Trophoblast cell (in vitro differentiated cells and primary cell): ENCODE measurements at regions not wholly inside any gene's neighbourhood (a gene's known extent, or its start where the extent isn't known, plus 50 kb on each side); places are given as distances from the start of the nearest gene placed in this dataset.

Experiments
- DNase-seq, 2 donors: peaks; one replicate each; pipeline ENCODE4 v3.0.0-alpha.2; 2016
- H2AFZ ChIP-seq: 2 replicates; pipeline ENCODE4 v1.6.1; 2013; ENCODE audit warnings: low read length, moderate library complexity, mild to moderate bottlenecking; ENCODE audit not compliant: insufficient read depth, poor library complexity
- H2AK5ac ChIP-seq: 2 replicates; pipeline ENCODE4 v1.6.1; 2013; ENCODE audit warnings: mild to moderate bottlenecking, low read length
- H2BK120ac ChIP-seq: 2 replicates; pipeline ENCODE4 v1.6.1; 2013; ENCODE audit warnings: low read length, mild to moderate bottlenecking, moderate library complexity; ENCODE audit not compliant: insufficient read depth, poor library complexity
- H2BK12ac ChIP-seq: 2 replicates; pipeline ENCODE4 v1.6.1; 2013; ENCODE audit warnings: mild to moderate bottlenecking, low read length, moderate library complexity
- H2BK5ac ChIP-seq: 2 replicates; pipeline ENCODE4 v1.6.1; 2013; ENCODE audit warnings: low read length, low read depth, moderate library complexity, mild to moderate bottlenecking; ENCODE audit not compliant: poor library complexity
- H3K14ac ChIP-seq: 2 replicates; pipeline ENCODE4 v1.6.1; 2013; ENCODE audit warnings: mild to moderate bottlenecking, low read length
- H3K18ac ChIP-seq: 2 replicates; pipeline ENCODE4 v1.6.1; 2013; ENCODE audit warnings: mild to moderate bottlenecking, low read length
- H3K23ac ChIP-seq: 2 replicates; pipeline ENCODE4 v1.6.1; 2013; ENCODE audit warnings: low read length
- H3K27ac ChIP-seq: 2 replicates; pipeline ENCODE4 v1.5.1; 2013; ENCODE audit warnings: low read depth, mild to moderate bottlenecking, inconsistent platforms, low read length, moderate library complexity
- H3K27me3 ChIP-seq: 2 replicates; pipeline ENCODE4 v1.6.1; 2013; ENCODE audit warnings: inconsistent platforms, mild to moderate bottlenecking, low read length, moderate library complexity; ENCODE audit not compliant: insufficient read depth
- H3K36me3 ChIP-seq, 2 experiments: 1 replicate in 1 of 2; 2 replicates in 1 of 2; pipeline ENCODE4 v1.6.1; 2013; ENCODE audit warnings: low read length in 2 of 2, mild to moderate bottlenecking in 2 of 2, moderate library complexity in 1 of 2; ENCODE audit not compliant: insufficient read depth in 2 of 2, control insufficient read depth in 1 of 2
- H3K4ac ChIP-seq: 2 replicates; pipeline ENCODE4 v1.6.1; 2013; ENCODE audit warnings: low read depth, mild to moderate bottlenecking, low read length, moderate library complexity
- H3K4me1 ChIP-seq, 2 experiments: 1 replicate in 1 of 2; 2 replicates in 1 of 2; pipeline ENCODE4 v1.6.1; 2013; ENCODE audit warnings: low read length in 2 of 2, mild to moderate bottlenecking in 2 of 2, moderate library complexity in 1 of 2; ENCODE audit not compliant: insufficient read depth in 2 of 2, control insufficient read depth in 1 of 2
- H3K4me2 ChIP-seq: 2 replicates; pipeline ENCODE4 v1.6.1; 2013; ENCODE audit warnings: inconsistent platforms, mild to moderate bottlenecking, low read length, moderate library complexity
- H3K4me3 ChIP-seq: 2 replicates; pipeline ENCODE4 v1.5.1; 2013; ENCODE audit warnings: mild to moderate bottlenecking, low read depth, low read length, inconsistent platforms
- H3K79me1 ChIP-seq: one replicate; pipeline ENCODE4 v1.6.1; 2013; ENCODE audit warnings: low read length
- H3K79me2 ChIP-seq: 2 replicates; pipeline ENCODE4 v1.6.1; 2013; ENCODE audit warnings: low read length, mild to moderate bottlenecking; ENCODE audit not compliant: control insufficient read depth, insufficient read depth, poor library complexity
- H3K9ac ChIP-seq: 2 replicates; pipeline ENCODE4 v1.6.1; 2013; ENCODE audit warnings: mild to moderate bottlenecking, low read length
- H3K9me3 ChIP-seq: 2 replicates; pipeline ENCODE4 v1.6.1; 2013; ENCODE audit warnings: low read depth, mild to moderate bottlenecking, control low read depth, inconsistent platforms, low read length; ENCODE audit not compliant: insufficient read depth
- H4K12ac ChIP-seq: 2 replicates; pipeline ENCODE4 v1.6.1; 2013; ENCODE audit warnings: low read depth, mild to moderate bottlenecking, low read length, moderate library complexity
- H4K8ac ChIP-seq: 2 replicates; pipeline ENCODE4 v1.6.1; 2013; ENCODE audit warnings: low read depth, mild to moderate bottlenecking, low read length, moderate library complexity
- H4K91ac ChIP-seq: one replicate; pipeline ENCODE4 v1.6.1; 2013; ENCODE audit warnings: low read depth, mild to moderate bottlenecking, low read length, moderate library complexity
- WGBS: extraction: QIAGEN DNeasy Blood & Tissue Kit; methylation state at CpG from one replicate; pipeline ENCODE4 v1.1.7; 2013; ENCODE audit warnings: missing lambda C conversion rate; ENCODE audit not compliant: insufficient read length, insufficient coverage; ENCODE audit errors: extremely low coverage; 5-methylcytosine and 5-hydroxymethylcytosine counted together

DNA sequence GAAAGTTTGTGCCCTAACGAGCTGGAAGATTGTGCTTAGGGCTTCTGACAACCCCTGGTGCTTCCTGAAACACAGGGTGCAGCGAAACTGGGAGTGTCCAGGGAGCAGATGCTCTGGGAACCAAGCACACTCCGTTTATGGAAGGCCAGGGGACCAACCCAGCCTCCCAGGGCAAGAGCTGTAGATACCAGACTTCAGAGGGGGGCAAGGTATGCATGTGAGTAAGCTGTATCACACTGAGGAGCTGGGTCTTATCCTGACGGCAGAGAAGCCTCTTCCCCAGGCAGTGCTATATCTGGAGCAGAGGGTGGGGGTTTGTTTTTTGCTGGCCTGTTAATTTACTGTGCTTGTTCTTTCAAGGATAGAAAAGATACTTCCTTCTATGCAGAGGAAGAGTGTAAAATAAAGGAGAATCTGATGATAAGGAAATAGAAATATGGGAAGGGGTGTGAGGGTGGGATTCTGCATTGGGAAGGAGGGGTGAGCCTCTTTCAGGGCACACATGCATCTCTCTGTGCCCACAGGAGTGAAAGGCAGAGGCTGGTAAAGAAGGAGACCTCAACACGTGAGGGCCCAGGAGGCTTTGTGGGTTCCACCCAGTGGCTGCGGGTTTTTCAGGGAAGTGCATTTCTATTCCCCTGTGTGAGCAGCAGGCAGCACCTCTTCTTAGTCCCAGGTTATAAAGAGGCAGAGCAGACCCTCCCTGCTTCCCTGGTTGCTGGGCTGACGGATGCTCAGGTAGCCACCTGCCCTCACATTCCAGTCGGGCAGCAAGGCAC is 314.1 kb downstream of the TCERG1L start:
- Histone ChIP-seq H2BK12ac (no peak overlapping the region), H3K4me2 (no peak overlapping the region), H3K4ac (no peak overlapping the region), H4K8ac (no peak overlapping the region), H3K18ac (no peak overlapping the region), H3K9ac (no peak overlapping the region), H3K9me3 (peaks cover 5% of the 10 kb centered on the region), H3K27me3 (no peaks in the 10 kb centered on the region), H3K23ac (no peak overlapping the region), H3K14ac (no peak overlapping the region), H2BK5ac (no peak overlapping the region), H2AK5ac (no peak overlapping the region), H2AFZ (no peak overlapping the region), H3K79me2 (no peaks in the 10 kb centered on the region), H3K79me1 (no peaks in the 10 kb centered on the region), H3K4me3 (no peak overlapping the region), H3K4me1 (no peaks in the 10 kb centered on the region), H2BK120ac (no peak overlapping the region), H4K91ac (no peak overlapping the region), H4K12ac (no peak overlapping the region), H3K27ac (no peak overlapping the region), H3K36me3 (no peaks in the 10 kb centered on the region)
- no peak for DNase-seq
- no CpG with 5 or more reads among the region's 8 CpGs for WGBS

GRCh38 chr10:130998046-130998435 is 313.5 kb downstream of the TCERG1L start:
- no peak overlapping the region for H3K14ac ChIP-seq
- H2BK12ac ChIP-seq = no peak overlapping the region
- no peak overlapping the region for H3K23ac ChIP-seq
- no peak overlapping the region for H3K9ac ChIP-seq
- no peaks in the 10 kb centered on the region for H3K4me1 ChIP-seq
- H3K27ac ChIP-seq = no peak overlapping the region
- H2BK120ac ChIP-seq = no peak overlapping the region
- no peak overlapping the region for H3K4ac ChIP-seq
- no peak overlapping the region for H3K18ac ChIP-seq
- no peaks in the 10 kb centered on the region for H3K27me3 ChIP-seq
- no peak overlapping the region for H4K12ac ChIP-seq
- H2BK5ac ChIP-seq = no peak overlapping the region
- no peaks in the 10 kb centered on the region for H3K36me3 ChIP-seq
- peaks cover 5% of the 10 kb centered on the region for H3K9me3 ChIP-seq
- no peak overlapping the region for H2AFZ ChIP-seq
- H3K4me3 ChIP-seq = no peak overlapping the region
- no peak overlapping the region for H3K4me2 ChIP-seq
- H4K91ac ChIP-seq = no peak overlapping the region
- no peaks in the 10 kb centered on the region for H3K79me2 ChIP-seq
- no peak for DNase-seq
- no peaks in the 10 kb centered on the region for H3K79me1 ChIP-seq
- no CpG with 5 or more reads among the region's 5 CpGs for WGBS
- no peak overlapping the region for H2AK5ac ChIP-seq
- no peak overlapping the region for H4K8ac ChIP-seq

DNA sequence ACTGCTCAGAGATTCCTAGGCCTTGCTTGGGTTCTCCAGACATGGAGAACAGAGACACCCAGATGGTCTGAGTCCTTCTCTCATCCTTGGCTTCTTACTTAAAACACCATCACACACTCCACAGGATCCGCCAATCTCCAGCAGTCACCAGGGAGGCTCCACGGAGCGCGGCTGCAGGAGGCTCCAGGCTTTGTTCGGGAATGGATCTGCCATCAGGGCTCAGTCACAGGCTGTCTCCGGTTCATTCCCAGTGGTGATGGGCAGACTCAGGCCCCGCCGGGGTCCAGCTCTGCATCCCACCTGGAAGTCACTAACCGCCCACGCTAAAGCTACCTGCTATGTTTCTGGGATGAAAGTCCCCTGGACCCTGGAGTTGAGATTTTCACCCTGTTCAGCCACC is 312.9 kb downstream of the TCERG1L start:
- Histone ChIP-seq H2BK120ac (no peak overlapping the region), H4K12ac (no peak overlapping the region), H2AFZ (no peak overlapping the region), H3K23ac (no peak overlapping the region), H4K91ac (no peak overlapping the region), H3K27me3 (no peaks in the 10 kb centered on the region), H3K9me3 (peaks cover 4% of the 10 kb centered on the region), H3K14ac (no peak overlapping the region), H3K18ac (no peak overlapping the region), H3K9ac (no peak overlapping the region), H3K79me1 (no peaks in the 10 kb centered on the region), H3K4ac (no peak overlapping the region), H3K36me3 (no peaks in the 10 kb centered on the region), H2BK12ac (no peak overlapping the region), H3K79me2 (no peaks in the 10 kb centered on the region), H3K4me3 (no peak overlapping the region), H3K4me2 (no peak overlapping the region), H4K8ac (no peak overlapping the region), H2BK5ac (no peak overlapping the region), H3K4me1 (no peaks in the 10 kb centered on the region), H3K27ac (no peak overlapping the region), H2AK5ac (no peak overlapping the region)
- WGBS = no CpG with 5 or more reads among the region's 10 CpGs
- no peak for DNase-seq

GRCh38 chr10:130999376-131000202 is 311.9 kb downstream of the TCERG1L start:
- no peaks in the 10 kb centered on the region for H3K36me3 ChIP-seq
- no peak overlapping the region for H3K4ac ChIP-seq
- no peak overlapping the region for H2BK5ac ChIP-seq
- no peak overlapping the region for H3K4me2 ChIP-seq
- no CpG with 5 or more reads among the region's 11 CpGs for WGBS
- H3K79me1 ChIP-seq = no peaks in the 10 kb centered on the region
- peak overlapping the region; percentile 37 for H3K4me3 ChIP-seq
- H2BK120ac ChIP-seq = no peak overlapping the region
- H4K91ac ChIP-seq = no peak overlapping the region
- H3K18ac ChIP-seq = no peak overlapping the region
- H3K9ac ChIP-seq = no peak overlapping the region
- H3K14ac ChIP-seq = no peak overlapping the region
- no peak overlapping the region for H2BK12ac ChIP-seq
- H2AK5ac ChIP-seq = no peak overlapping the region
- no peak overlapping the region for H3K27ac ChIP-seq
- H3K4me1 ChIP-seq = no peaks in the 10 kb centered on the region
- no peak overlapping the region for H3K23ac ChIP-seq
- no peaks in the 10 kb centered on the region for H3K79me2 ChIP-seq
- DNase-seq = no peak
- H4K8ac ChIP-seq = no peak overlapping the region
- H3K27me3 ChIP-seq = no peaks in the 10 kb centered on the region
- H4K12ac ChIP-seq = no peak overlapping the region
- no peak overlapping the region for H2AFZ ChIP-seq
- peaks cover 3% of the 10 kb centered on the region for H3K9me3 ChIP-seq
